Activated T-helper 2 cell treated with anti-CD3 and anti-CD28 coated beads, Interferon-gamma antibody, Interleukin-2, Interleukin-4, amounts not matched to agents 10 μg/mL and 5 μg/mL and 100 μg/mL, durations not matched to agents 14 hours and 24 hours and 36 hours (primary cell): ENCODE measurements at regions not wholly inside any gene's neighbourhood (a gene's known extent, or its start where the extent isn't known, plus 50 kb on each side); places are given as distances from the start of the nearest gene placed in this dataset.
"Not testable (repeated sequence)": the region's sequence is repeated elsewhere in the genome, so short reads cannot be mapped to it uniquely, and the experiment has no call there.

Experiments
- DNase-seq: peaks from one replicate; pipeline ENCODE4 v3.0.0; 2021; ENCODE audit warnings: low spot score
- H3K27ac Mint-ChIP-seq: one replicate; pipeline ENCODE4 v1.8.0; 2021; ENCODE audit warnings: mixed read lengths
- H3K27me3 Mint-ChIP-seq: one replicate; pipeline ENCODE4 v1.8.0; 2021; ENCODE audit warnings: low read depth, mixed read lengths
- H3K36me3 Mint-ChIP-seq: one replicate; pipeline ENCODE4 v1.8.0; 2021; ENCODE audit warnings: low read depth, mixed read lengths
- H3K4me1 Mint-ChIP-seq: one replicate; pipeline ENCODE4 v1.8.0; 2021; ENCODE audit warnings: low read depth, mixed read lengths
- H3K4me3 Mint-ChIP-seq: one replicate; pipeline ENCODE4 v1.8.0; 2021; ENCODE audit warnings: low read depth, mild to moderate bottlenecking, moderate library complexity, mixed read lengths
- H3K9me3 Mint-ChIP-seq: one replicate; pipeline ENCODE4 v1.8.0; 2021; ENCODE audit warnings: mixed read lengths
- intact Hi-C: fragments of 100-400 bp; cut with micrococcal nuclease; formaldehyde crosslinking; loops from one replicate; pipeline ENCODE4 v1.15.1; 2023

- H3K27me3 Mint-ChIP-seq, result no peaks in the 10 kb centered on the region
- H3K4me1 Mint-ChIP-seq, result peaks cover 4% of the 10 kb centered on the region
- H3K4me3 Mint-ChIP-seq, result no peak overlapping the region
- H3K36me3 Mint-ChIP-seq, result no peaks in the 10 kb centered on the region
- intact Hi-C loops, result no loop called here
- H3K9me3 Mint-ChIP-seq, result no peaks in the 10 kb centered on the region
- DNase-seq, result no peak
- H3K27ac Mint-ChIP-seq, result no peak overlapping the region
These were observed 113.6 kb downstream of the KDR start for GRCh38 chr4:55011761-55012160.

GRCh38 chr4:55010550-55010949, 114.8 kb downstream of the KDR start:
- H3K9me3 Mint-ChIP-seq, result no peaks in the 10 kb centered on the region
- no peaks in the 10 kb centered on the region for H3K36me3 Mint-ChIP-seq
- no peak for DNase-seq
- H3K4me3 Mint-ChIP-seq, result no peak overlapping the region
- intact Hi-C loops, result no loop called here
- H3K27ac Mint-ChIP-seq, result no peak overlapping the region
- no peaks in the 10 kb centered on the region for H3K4me1 Mint-ChIP-seq
- H3K27me3 Mint-ChIP-seq, result no peaks in the 10 kb centered on the region

GRCh38 chr4:55008166-55009056, 117.0 kb downstream of the KDR start:
- Mint-ChIP-seq H3K27ac (no peak overlapping the region), H3K9me3 (no peaks in the 10 kb centered on the region), H3K4me3 (no peak overlapping the region), H3K27me3 (no peaks in the 10 kb centered on the region), H3K36me3 (no peaks in the 10 kb centered on the region), H3K4me1 (no peaks in the 10 kb centered on the region)
- intact Hi-C loops, result no loop called here
- no peak for DNase-seq

- Mint-ChIP-seq H3K4me1 (no peaks in the 10 kb centered on the region), H3K9me3 (no peaks in the 10 kb centered on the region), H3K36me3 (no peaks in the 10 kb centered on the region), H3K27ac (no peak overlapping the region), H3K27me3 (peaks cover 9% of the 10 kb centered on the region), H3K4me3 (no peak overlapping the region)
- intact Hi-C loops, result no loop called here
- no peak for DNase-seq
These were observed 119.5 kb downstream of the KDR start for GRCh38 chr4:55005910-55006309.

GRCh38 chr4:55004831-55005230, 120.6 kb downstream of the KDR start:
- intact Hi-C loops, result no loop called here
- H3K27me3 Mint-ChIP-seq, result peaks cover 9% of the 10 kb centered on the region

GRCh38 chr4:55002431-55002830, 123.0 kb downstream of the KDR start:
- Mint-ChIP-seq H3K4me3 (no peak overlapping the region), H3K27ac (no peak overlapping the region), H3K9me3 (no peaks in the 10 kb centered on the region), H3K4me1 (no peaks in the 10 kb centered on the region), H3K27me3 (peaks cover 9% of the 10 kb centered on the region), H3K36me3 (no peaks in the 10 kb centered on the region)
- no peak for DNase-seq
- intact Hi-C loops, result no loop called here

More at GRCh38 chr4:55004831-55005230, 120.6 kb downstream of the KDR start:
- no peaks in the 10 kb centered on the region for H3K4me1 Mint-ChIP-seq
- H3K27ac Mint-ChIP-seq, result no peak overlapping the region
- no peak overlapping the region for H3K4me3 Mint-ChIP-seq
- H3K36me3 Mint-ChIP-seq, result no peaks in the 10 kb centered on the region
- H3K9me3 Mint-ChIP-seq, result no peaks in the 10 kb centered on the region
- no peak for DNase-seq

- no peak for DNase-seq
- Mint-ChIP-seq H3K9me3 (no peaks in the 10 kb centered on the region), H3K36me3 (no peaks in the 10 kb centered on the region), H3K27me3 (peaks cover 9% of the 10 kb centered on the region), H3K27ac (no peak overlapping the region), H3K4me3 (no peak overlapping the region), H3K4me1 (no peaks in the 10 kb centered on the region)
- intact Hi-C loops, result no loop called here
These were observed 123.9 kb downstream of the KDR start for GRCh38 chr4:55001538-55001937.

GRCh38 chr4:54999003-54999402, 126.4 kb downstream of the KDR start:
- Mint-ChIP-seq H3K4me1 (no peaks in the 10 kb centered on the region), H3K27ac (no peak overlapping the region), H3K36me3 (no peaks in the 10 kb centered on the region), H3K9me3 (no peaks in the 10 kb centered on the region), H3K4me3 (no peak overlapping the region), H3K27me3 (peaks cover 9% of the 10 kb centered on the region)
- intact Hi-C loops, result no loop called here
- DNase-seq, result no peak

- H3K9me3 Mint-ChIP-seq, intact Hi-C loops, H3K4me3 Mint-ChIP-seq: not testable (repeated sequence)
These were observed 131.8 kb downstream of the KDR start for GRCh38 chr4:54993473-54994026.

GRCh38 chr4:54992266-54992665, 133.1 kb downstream of the KDR start:
- no peak for DNase-seq
- H3K4me1 Mint-ChIP-seq, result no peaks in the 10 kb centered on the region
- H3K36me3 Mint-ChIP-seq, result no peaks in the 10 kb centered on the region
- H3K9me3 Mint-ChIP-seq, result peaks cover 13% of the 10 kb centered on the region
- intact Hi-C loops, result no loop called here
- H3K4me3 Mint-ChIP-seq, result no peak overlapping the region
- peaks cover 1% of the 10 kb centered on the region for H3K27me3 Mint-ChIP-seq
- H3K27ac Mint-ChIP-seq, result no peak overlapping the region

More at GRCh38 chr4:54993473-54994026, 131.8 kb downstream of the KDR start:
- not testable (repeated sequence) for H3K36me3 Mint-ChIP-seq, H3K27ac Mint-ChIP-seq, DNase-seq, H3K4me1 Mint-ChIP-seq, H3K27me3 Mint-ChIP-seq

- H3K27me3 Mint-ChIP-seq, result peaks cover 1% of the 10 kb centered on the region
- H3K36me3 Mint-ChIP-seq, result no peaks in the 10 kb centered on the region
- peaks cover 16% of the 10 kb centered on the region for H3K9me3 Mint-ChIP-seq
- no peaks in the 10 kb centered on the region for H3K4me1 Mint-ChIP-seq
- H3K4me3 Mint-ChIP-seq, result no peak overlapping the region
- intact Hi-C loops, result no loop called here
- no peak for DNase-seq
- no peak overlapping the region for H3K27ac Mint-ChIP-seq
These were observed 136.7 kb downstream of the KDR start for GRCh38 chr4:54988655-54989054.

GRCh38 chr4:54986095-54986846, 139.1 kb downstream of the KDR start:
- H3K27ac Mint-ChIP-seq, result no peak overlapping the region
- no peak overlapping the region for H3K4me3 Mint-ChIP-seq
- H3K9me3 Mint-ChIP-seq, result peaks cover 16% of the 10 kb centered on the region
- H3K4me1 Mint-ChIP-seq, result no peaks in the 10 kb centered on the region
- no peaks in the 10 kb centered on the region for H3K36me3 Mint-ChIP-seq
- H3K27me3 Mint-ChIP-seq, result peaks cover 1% of the 10 kb centered on the region
- DNase-seq, result no peak
- intact Hi-C loops, result no loop called here

- no peak overlapping the region for H3K4me3 Mint-ChIP-seq
- peaks cover 3% of the 10 kb centered on the region for H3K4me1 Mint-ChIP-seq
- DNase-seq, result no peak
- peaks cover 8% of the 10 kb centered on the region for H3K27me3 Mint-ChIP-seq
- intact Hi-C loops, result no loop called here
- H3K9me3 Mint-ChIP-seq, result no peaks in the 10 kb centered on the region
- no peak overlapping the region for H3K27ac Mint-ChIP-seq
- no peaks in the 10 kb centered on the region for H3K36me3 Mint-ChIP-seq
These were observed 148.7 kb downstream of the KDR start for GRCh38 chr4:54976682-54977081.
